ENCODE measurements at regions not wholly inside any gene's neighbourhood (a gene's known extent, or its start where the extent isn't known, plus 50 kb on each side); places are given as distances from the start of the nearest gene placed in this dataset.
"Not testable (repeated sequence)": the region's sequence is repeated elsewhere in the genome, so short reads cannot be mapped to it uniquely, and the experiment has no call there.

DNA sequence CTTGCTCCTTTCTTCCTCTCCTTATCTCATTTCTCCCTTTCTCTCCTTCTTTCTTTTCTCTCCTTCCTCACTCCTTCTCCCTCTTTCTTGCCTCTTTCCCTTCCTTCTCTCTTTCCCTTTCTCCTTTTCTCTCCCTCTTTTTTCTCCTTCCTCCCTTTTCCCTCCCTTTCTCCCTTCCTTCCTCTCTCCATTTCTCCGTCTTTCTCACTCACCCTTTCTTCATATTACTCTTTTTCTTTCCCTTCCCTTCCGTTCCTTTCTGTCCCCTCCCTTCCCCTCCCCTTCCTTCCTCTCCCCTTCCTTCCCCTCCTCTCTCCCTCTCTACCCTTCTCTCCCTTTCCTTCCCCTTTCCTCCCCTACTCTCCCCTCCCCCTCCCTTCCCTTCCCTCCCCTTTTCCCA is 240.8 kb downstream of the HS3ST3B1 start:
- no peak overlapping the region for H3K4me3 ChIP-seq (ENCODE audit: low read depth, low read length)
- TF ChIP-seq, protein P1, sequence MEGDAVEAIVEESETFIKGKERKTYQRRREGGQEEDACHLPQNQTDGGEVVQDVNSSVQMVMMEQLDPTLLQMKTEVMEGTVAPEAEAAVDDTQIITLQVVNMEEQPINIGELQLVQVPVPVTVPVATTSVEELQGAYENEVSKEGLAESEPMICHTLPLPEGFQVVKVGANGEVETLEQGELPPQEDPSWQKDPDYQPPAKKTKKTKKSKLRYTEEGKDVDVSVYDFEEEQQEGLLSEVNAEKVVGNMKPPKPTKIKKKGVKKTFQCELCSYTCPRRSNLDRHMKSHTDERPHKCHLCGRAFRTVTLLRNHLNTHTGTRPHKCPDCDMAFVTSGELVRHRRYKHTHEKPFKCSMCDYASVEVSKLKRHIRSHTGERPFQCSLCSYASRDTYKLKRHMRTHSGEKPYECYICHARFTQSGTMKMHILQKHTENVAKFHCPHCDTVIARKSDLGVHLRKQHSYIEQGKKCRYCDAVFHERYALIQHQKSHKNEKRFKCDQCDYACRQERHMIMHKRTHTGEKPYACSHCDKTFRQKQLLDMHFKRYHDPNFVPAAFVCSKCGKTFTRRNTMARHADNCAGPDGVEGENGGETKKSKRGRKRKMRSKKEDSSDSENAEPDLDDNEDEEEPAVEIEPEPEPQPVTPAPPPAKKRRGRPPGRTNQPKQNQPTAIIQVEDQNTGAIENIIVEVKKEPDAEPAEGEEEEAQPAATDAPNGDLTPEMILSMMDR (IDR thresholded peaks at IDR 0.05; ENCODE audit: low read depth, low read length): no peak
- H3K27me3 ChIP-seq (ENCODE audit: control insufficient read depth, insufficient read depth, low read length): no peaks in the 10 kb centered on the region
- DNase-seq (ENCODE audit: low read depth, low spot score): no peak
- ChIA-PET CTCF (no interaction called here), POLR2A (no interaction called here)
- no peaks in the 10 kb centered on the region for H3K9me3 ChIP-seq (ENCODE audit: control insufficient read depth, insufficient read depth, low read length)
- H3K27ac ChIP-seq (ENCODE audit: low read depth, low read length): no peak overlapping the region

- ChIA-PET CTCF (no interaction called here), POLR2A (no interaction called here)
- no peak for DNase-seq (ENCODE audit: low read depth, low spot score)
- Histone ChIP-seq H3K9me3 (ENCODE audit: control insufficient read depth, insufficient read depth, low read length) (no peaks in the 10 kb centered on the region), H3K27me3 (ENCODE audit: control insufficient read depth, insufficient read depth, low read length) (no peaks in the 10 kb centered on the region), H3K27ac (ENCODE audit: low read depth, low read length) (no peak overlapping the region), H3K4me3 (ENCODE audit: low read depth, low read length) (no peak overlapping the region)
- TF ChIP-seq, protein P1 (IDR thresholded peaks at IDR 0.05; ENCODE audit: low read depth, low read length): no peak
These were observed 238.9 kb downstream of the HS3ST3B1 start for GRCh38 chr17:14539801-14540200.

GRCh38 chr17:14532242-14532641 is 231.4 kb downstream of the HS3ST3B1 start:
- CTCF ChIA-PET; H3K27ac ChIP-seq (ENCODE audit: low read depth, low read length); H3K4me3 ChIP-seq (ENCODE audit: low read depth, low read length); H3K27me3 ChIP-seq (ENCODE audit: control insufficient read depth, insufficient read depth, low read length); POLR2A ChIA-PET; DNase-seq (ENCODE audit: low read depth, low spot score); H3K9me3 ChIP-seq (ENCODE audit: control insufficient read depth, insufficient read depth, low read length): not testable (repeated sequence)

DNA sequence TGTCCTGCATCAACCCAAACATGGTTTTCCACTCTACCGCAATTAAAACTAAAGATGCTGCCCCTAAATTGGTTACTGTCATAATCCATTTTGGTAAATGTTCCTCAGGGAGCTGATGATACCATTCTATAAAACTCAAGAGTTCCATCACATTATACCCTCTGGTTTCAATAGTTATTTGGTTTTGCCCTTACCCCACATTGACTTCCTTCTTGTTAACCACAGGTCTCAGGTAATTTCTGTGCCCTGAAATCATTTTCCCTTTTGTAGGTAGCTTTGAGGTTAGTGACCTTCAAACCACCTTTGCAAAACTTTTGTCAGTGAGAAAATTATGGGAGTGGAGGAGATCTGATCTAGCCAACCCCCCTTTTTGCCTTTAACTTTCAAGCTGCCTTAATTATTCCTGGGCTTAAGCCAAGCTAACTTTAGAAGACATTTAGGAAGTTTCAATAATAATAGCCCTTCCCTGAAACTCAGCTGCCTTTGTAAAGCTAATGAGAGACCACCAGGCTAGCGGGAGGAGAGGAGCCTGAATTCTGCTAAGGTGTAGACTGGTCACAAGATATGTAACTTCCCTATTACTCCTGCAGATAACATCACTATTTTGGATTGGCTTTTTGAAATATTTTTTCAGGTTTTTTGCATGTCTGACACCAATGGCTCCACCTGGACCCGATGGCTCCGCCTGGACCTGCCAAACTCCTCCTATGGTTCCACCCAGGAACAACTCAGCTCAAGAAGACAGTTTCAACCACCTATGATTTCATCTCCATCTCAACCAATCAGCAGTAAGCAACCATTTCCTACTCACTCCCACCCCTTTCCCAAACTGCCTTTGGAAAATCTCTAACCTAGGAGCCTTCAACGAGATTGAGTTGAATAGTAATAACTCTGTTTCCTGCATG is 224.9 kb downstream of the HS3ST3B1 start:
- H3K9me3 ChIP-seq (ENCODE audit: control insufficient read depth, insufficient read depth, low read length): no peaks in the 10 kb centered on the region
- CTCF ChIA-PET: no interaction called here

DNA sequence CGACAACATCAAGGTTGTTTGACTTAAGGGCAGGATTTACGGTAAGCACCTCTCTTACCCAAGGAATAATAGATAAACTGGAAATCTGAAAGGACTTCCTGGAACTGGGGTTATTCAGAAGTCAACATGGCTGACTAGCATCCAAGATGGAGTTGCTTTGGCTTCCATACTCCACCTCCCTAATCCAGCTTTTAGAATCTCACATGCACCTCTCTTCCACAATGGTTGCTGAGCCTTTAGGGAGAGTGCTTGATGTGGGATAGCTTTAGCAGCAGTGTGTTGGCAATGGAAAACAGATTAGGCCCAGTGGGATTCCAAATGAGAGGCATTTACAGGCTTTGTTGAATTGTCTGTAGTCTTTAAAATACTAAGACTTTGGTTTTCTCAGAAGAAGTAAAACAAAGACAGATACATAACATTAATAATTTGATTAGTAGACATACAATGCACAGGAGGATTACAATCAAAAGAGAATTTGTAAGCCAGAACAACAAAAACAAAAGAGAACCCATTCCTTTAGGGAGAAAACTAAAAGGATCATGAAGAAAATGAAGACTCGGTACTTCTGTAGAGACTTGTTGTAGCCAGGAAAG is 222.0 kb downstream of the HS3ST3B1 start:
- CTCF ChIA-PET: interaction anchor here (0.7 kb wide), 1 partner anchor 137 kb away, joined by 3 read pairs; no protein-coding TSS in a partner anchor
- Histone ChIP-seq H3K4me3 (ENCODE audit: low read depth, low read length) (no peak overlapping the region), H3K27me3 (ENCODE audit: control insufficient read depth, insufficient read depth, low read length) (no peaks in the 10 kb centered on the region), H3K9me3 (ENCODE audit: control insufficient read depth, insufficient read depth, low read length) (no peaks in the 10 kb centered on the region), H3K27ac (ENCODE audit: low read depth, low read length) (no peak overlapping the region)
- TF ChIP-seq, protein P1 (IDR thresholded peaks at IDR 0.05; ENCODE audit: low read depth, low read length): no peak
- POLR2A ChIA-PET: no interaction called here
- DNase-seq (ENCODE audit: low read depth, low spot score): no peak

More for the DNA sequence above, 224.9 kb downstream of the HS3ST3B1 start:
- TF ChIP-seq, protein P1 (IDR thresholded peaks at IDR 0.05; ENCODE audit: low read depth, low read length): no peak
- Histone ChIP-seq H3K4me3 (ENCODE audit: low read depth, low read length) (no peak overlapping the region), H3K27me3 (ENCODE audit: control insufficient read depth, insufficient read depth, low read length) (no peaks in the 10 kb centered on the region), H3K27ac (ENCODE audit: low read depth, low read length) (no peak overlapping the region)
- no peak for DNase-seq (ENCODE audit: low read depth, low spot score)
- POLR2A ChIA-PET: no interaction called here

DNA sequence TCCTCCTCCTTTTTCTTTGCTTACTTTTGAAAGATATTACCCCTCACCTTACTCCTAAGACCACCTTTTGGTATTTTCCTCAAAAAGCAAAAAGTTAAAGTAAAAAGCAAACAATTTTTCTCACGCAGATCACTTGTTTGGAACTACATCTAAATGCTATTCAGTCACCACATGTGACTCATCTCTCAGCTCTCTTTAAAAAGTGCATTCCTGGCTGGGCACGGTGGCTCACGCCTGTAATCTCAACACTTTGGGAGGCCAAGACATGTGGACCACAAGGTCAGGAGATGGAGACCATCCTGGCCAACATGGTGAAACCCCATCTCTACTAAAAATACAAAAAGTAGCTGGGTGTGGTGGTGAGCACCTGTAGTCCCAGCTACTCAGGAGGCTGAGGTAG is 218.0 kb downstream of the HS3ST3B1 start:
- not testable (repeated sequence) for H3K9me3 ChIP-seq (ENCODE audit: control insufficient read depth, insufficient read depth, low read length)

More for the DNA sequence above, 218.0 kb downstream of the HS3ST3B1 start:
- H3K27ac ChIP-seq (ENCODE audit: low read depth, low read length); H3K27me3 ChIP-seq (ENCODE audit: control insufficient read depth, insufficient read depth, low read length); DNase-seq (ENCODE audit: low read depth, low spot score); CTCF ChIA-PET; H3K4me3 ChIP-seq (ENCODE audit: low read depth, low read length); POLR2A ChIA-PET: not testable (repeated sequence)
